ENCODE measurements at regions not wholly inside any gene's neighbourhood (a gene's known extent, or its start where the extent isn't known, plus 50 kb on each side); places are given as distances from the start of the nearest gene placed in this dataset.

- TF ChIP-seq SP1 (IDR thresholded peaks at IDR 0.05; ENCODE audit: low read depth, low read length), result no peak
- no peak for TF ChIP-seq POLR2AphosphoS2 (IDR thresholded peaks at IDR 0.05; ENCODE audit: low read depth, low read length)
- TF ChIP-seq RB1 (IDR thresholded peaks at IDR 0.05; ENCODE audit: borderline replicate concordance), result no peak
- TF ChIP-seq CBFB (IDR thresholded peaks at IDR 0.05; ENCODE audit: low read depth), result no peak
- no peak for TF ChIP-seq SMC3 (IDR thresholded peaks at IDR 0.05; ENCODE audit: borderline replicate concordance, low read length)
- TF ChIP-seq POLR2AphosphoS5 (IDR thresholded peaks at IDR 0.05; ENCODE audit: low read length), result no peak
- no peak for TF ChIP-seq TAF1 (IDR thresholded peaks at IDR 0.05; ENCODE audit: borderline replicate concordance, low read depth, low read length)
- TF ChIP-seq, protein P1, sequence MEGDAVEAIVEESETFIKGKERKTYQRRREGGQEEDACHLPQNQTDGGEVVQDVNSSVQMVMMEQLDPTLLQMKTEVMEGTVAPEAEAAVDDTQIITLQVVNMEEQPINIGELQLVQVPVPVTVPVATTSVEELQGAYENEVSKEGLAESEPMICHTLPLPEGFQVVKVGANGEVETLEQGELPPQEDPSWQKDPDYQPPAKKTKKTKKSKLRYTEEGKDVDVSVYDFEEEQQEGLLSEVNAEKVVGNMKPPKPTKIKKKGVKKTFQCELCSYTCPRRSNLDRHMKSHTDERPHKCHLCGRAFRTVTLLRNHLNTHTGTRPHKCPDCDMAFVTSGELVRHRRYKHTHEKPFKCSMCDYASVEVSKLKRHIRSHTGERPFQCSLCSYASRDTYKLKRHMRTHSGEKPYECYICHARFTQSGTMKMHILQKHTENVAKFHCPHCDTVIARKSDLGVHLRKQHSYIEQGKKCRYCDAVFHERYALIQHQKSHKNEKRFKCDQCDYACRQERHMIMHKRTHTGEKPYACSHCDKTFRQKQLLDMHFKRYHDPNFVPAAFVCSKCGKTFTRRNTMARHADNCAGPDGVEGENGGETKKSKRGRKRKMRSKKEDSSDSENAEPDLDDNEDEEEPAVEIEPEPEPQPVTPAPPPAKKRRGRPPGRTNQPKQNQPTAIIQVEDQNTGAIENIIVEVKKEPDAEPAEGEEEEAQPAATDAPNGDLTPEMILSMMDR (IDR thresholded peaks at IDR 0.05 in 2 of 3, conservative IDR thresholded peaks at IDR 0.05 in 1 of 3; ENCODE audit: control insufficient read depth in 2 of 3, extremely low read depth in 1 of 3, insufficient read depth in 1 of 3, low read depth in 3 of 3, low read length in 3 of 3), result no peak
- TF ChIP-seq SRF (IDR thresholded peaks at IDR 0.05; ENCODE audit: low read depth in 2 of 2, low read length in 2 of 2), result no peak
- TF ChIP-seq EZH2 (IDR thresholded peaks at IDR 0.05; ENCODE audit: borderline replicate concordance, control insufficient read depth, low read depth, low read length), result no peak
- no peak for TF ChIP-seq TCF12 (IDR thresholded peaks at IDR 0.05; ENCODE audit: low read depth, low read length)
- no peak for TF ChIP-seq ZBTB33 (IDR thresholded peaks at IDR 0.05)
Observed at GRCh38 chr5:123285122-123286023, 137.8 kb downstream of the CEP120 start.

Measured in GM12878 (cell line).